Osteocyte (in vitro differentiated cells): ENCODE measurements at regions not wholly inside any gene's neighbourhood (a gene's known extent, or its start where the extent isn't known, plus 50 kb on each side); places are given as distances from the start of the nearest gene placed in this dataset.
A peak's percentile ranks its signal among the peaks of the same experiment; 100 is the strongest.

ENCODE experiments used
- DNase-seq: peaks from one replicate; pipeline ENCODE4 v3.0.0; 2021; ENCODE audit warnings: mixed read lengths; ENCODE audit not compliant: unreplicated experiment; ENCODE audit errors: extremely low spot score
- H3K27ac Mint-ChIP-seq: one replicate; pipeline ENCODE4 v1.8.0; 2021; ENCODE audit warnings: mild to moderate bottlenecking, mixed read lengths; ENCODE audit not compliant: unreplicated experiment
- H3K27me3 Mint-ChIP-seq: one replicate; pipeline ENCODE4 v1.8.0; 2021; ENCODE audit warnings: mixed read lengths; ENCODE audit not compliant: unreplicated experiment
- H3K36me3 Mint-ChIP-seq: one replicate; pipeline ENCODE4 v1.8.0; 2021; ENCODE audit warnings: mixed read lengths; ENCODE audit not compliant: unreplicated experiment
- H3K4me1 Mint-ChIP-seq: one replicate; pipeline ENCODE4 v1.8.0; 2021; ENCODE audit warnings: mixed read lengths; ENCODE audit not compliant: unreplicated experiment
- H3K4me3 Mint-ChIP-seq: one replicate; pipeline ENCODE4 v1.8.0; 2021; ENCODE audit warnings: mild to moderate bottlenecking, moderate library complexity, mixed read lengths; ENCODE audit not compliant: unreplicated experiment
- H3K9me3 Mint-ChIP-seq: one replicate; pipeline ENCODE4 v1.8.0; 2021; ENCODE audit warnings: mixed read lengths; ENCODE audit not compliant: unreplicated experiment
- TF ChIP-seq, protein P1 (sequence below): fragments of 200-600 bp; sonication (generic); IDR thresholded peaks from 2 replicates; pipeline ENCODE4 v1.5.0; 2021; ENCODE audit warnings: antibody characterized with exemption, mild to moderate bottlenecking, moderate library complexity

DNA sequence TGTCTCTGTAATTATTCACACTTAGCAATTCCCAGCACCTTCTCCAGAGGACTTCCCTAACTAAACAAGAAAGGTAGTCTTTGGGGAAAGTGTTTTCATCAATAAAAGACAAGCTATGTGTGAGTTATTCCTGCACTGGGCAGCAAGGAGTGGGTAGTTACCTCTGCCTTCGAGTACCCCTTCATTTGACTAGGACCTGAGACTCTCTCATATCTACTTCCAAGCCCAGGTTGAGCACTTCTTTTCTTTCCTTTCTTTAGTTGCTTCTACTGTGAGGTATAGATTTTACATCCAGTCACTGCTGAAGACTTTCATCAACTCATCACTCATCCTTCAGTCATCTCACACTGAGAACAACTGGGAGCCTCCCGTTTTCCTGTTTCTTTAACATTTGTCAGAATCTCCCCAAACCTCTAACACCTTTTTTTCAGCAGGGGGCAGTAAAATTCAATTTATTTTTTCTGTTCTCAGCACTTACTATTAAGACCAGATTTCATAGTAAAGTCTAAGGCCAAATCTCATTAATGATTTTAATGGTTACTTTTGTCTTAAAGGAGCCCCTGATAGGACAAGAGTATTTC, 80.1 kb upstream of the PRSS1 start:
- peaks cover 13% of the 10 kb centered on the region for H3K27me3 Mint-ChIP-seq
- no peak for DNase-seq
- TF ChIP-seq, protein P1, sequence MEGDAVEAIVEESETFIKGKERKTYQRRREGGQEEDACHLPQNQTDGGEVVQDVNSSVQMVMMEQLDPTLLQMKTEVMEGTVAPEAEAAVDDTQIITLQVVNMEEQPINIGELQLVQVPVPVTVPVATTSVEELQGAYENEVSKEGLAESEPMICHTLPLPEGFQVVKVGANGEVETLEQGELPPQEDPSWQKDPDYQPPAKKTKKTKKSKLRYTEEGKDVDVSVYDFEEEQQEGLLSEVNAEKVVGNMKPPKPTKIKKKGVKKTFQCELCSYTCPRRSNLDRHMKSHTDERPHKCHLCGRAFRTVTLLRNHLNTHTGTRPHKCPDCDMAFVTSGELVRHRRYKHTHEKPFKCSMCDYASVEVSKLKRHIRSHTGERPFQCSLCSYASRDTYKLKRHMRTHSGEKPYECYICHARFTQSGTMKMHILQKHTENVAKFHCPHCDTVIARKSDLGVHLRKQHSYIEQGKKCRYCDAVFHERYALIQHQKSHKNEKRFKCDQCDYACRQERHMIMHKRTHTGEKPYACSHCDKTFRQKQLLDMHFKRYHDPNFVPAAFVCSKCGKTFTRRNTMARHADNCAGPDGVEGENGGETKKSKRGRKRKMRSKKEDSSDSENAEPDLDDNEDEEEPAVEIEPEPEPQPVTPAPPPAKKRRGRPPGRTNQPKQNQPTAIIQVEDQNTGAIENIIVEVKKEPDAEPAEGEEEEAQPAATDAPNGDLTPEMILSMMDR, result peak; percentile 26
- no peak overlapping the region for H3K4me3 Mint-ChIP-seq
- H3K4me1 Mint-ChIP-seq, result no peaks in the 10 kb centered on the region
- H3K9me3 Mint-ChIP-seq, result no peaks in the 10 kb centered on the region
- H3K36me3 Mint-ChIP-seq, result no peaks in the 10 kb centered on the region
- no peak overlapping the region for H3K27ac Mint-ChIP-seq

DNA sequence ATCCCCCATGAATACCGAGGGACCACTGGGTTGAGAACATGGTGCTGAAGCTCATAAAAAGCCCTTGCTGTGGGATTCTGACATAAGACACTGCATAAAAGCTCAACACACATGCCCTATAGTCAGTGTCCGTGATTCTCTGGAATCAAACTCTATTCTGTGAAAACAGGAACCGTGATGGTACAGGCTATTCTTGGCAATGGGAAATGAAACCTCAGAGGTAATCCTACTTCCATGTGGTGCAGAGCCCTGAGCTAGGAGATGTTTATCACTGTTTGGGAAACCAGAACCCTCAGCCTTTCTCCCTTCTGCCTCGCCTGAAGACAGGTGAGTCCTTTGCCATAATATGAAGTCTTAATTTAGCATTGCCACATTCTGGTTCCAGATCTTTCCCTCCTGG, 80.8 kb upstream of the PRSS1 start:
- Mint-ChIP-seq H3K9me3 (no peaks in the 10 kb centered on the region), H3K36me3 (no peaks in the 10 kb centered on the region), H3K4me3 (no peak overlapping the region), H3K27ac (no peak overlapping the region), H3K27me3 (peaks cover 13% of the 10 kb centered on the region), H3K4me1 (no peaks in the 10 kb centered on the region)
- no peak for DNase-seq
- TF ChIP-seq, protein P1, result no peak

DNA sequence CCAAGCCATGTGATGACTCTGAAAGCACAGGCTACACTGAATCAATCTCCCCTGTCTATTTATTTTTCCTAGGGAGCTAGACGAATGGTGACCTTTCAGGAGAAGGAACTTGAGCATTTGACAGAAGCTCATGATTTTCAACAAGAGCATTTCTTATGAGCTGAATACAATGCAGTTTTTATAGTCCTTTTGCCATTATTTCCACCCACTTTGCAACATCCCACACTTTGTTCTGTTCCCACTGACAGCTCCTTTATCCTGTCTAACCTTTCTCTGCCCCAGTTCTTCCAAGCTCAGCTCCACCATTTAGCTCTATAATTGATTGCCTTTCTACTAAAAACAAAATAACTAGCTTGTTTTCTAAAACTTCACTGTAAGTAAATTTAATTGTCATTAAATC, 91.9 kb upstream of the PRSS1 start:
- TF ChIP-seq, protein P1, result no peak
- Mint-ChIP-seq H3K27ac (no peak overlapping the region), H3K4me1 (no peaks in the 10 kb centered on the region), H3K9me3 (no peaks in the 10 kb centered on the region), H3K27me3 (peaks cover 19% of the 10 kb centered on the region), H3K4me3 (no peak overlapping the region), H3K36me3 (no peaks in the 10 kb centered on the region)
- no peak for DNase-seq

DNA sequence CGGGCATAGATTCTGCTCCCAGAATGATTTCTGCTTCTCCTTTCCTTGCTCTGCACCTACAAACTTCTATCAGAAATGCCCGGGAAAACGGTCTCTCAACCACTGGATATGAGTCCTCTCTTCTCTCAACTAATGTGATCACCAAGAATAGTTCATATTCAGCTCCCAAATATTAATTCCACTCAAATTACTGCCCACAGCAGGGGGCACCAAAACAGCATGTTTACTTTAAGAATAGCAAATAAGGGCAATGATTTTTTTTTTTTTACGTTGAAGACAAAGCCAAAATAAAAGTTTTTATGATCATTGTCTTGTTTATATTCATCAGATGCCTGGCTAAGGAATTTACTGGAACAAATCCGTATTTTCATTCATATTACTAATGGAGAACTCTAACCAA, 94.9 kb upstream of the PRSS1 start:
- no peak overlapping the region for H3K27ac Mint-ChIP-seq
- H3K9me3 Mint-ChIP-seq, result no peaks in the 10 kb centered on the region
- TF ChIP-seq, protein P1, result no peak
- no peaks in the 10 kb centered on the region for H3K36me3 Mint-ChIP-seq
- no peaks in the 10 kb centered on the region for H3K4me1 Mint-ChIP-seq
- H3K27me3 Mint-ChIP-seq, result peaks cover 29% of the 10 kb centered on the region
- DNase-seq, result no peak
- H3K4me3 Mint-ChIP-seq, result no peak overlapping the region

DNA sequence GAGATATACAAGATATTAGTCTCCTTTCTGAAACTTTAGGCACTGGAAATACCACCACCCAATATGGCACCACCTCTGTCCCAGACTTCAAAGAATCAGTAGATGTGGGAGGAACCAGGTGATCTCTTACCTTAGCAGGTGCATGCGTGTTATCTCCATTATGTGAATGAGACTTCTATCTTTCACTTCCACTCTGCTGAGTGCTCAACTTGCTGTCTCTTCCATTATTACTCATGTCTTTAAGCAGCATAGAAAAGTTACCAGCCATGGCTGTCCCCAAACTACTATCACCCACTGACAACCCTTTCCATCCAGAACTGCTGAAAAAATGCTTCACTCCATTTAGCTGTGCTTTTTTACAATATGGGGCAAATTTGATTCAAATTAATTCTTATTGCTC, 101.5 kb upstream of the PRSS1 start:
- peaks cover 54% of the 10 kb centered on the region for H3K27me3 Mint-ChIP-seq
- H3K36me3 Mint-ChIP-seq, result no peaks in the 10 kb centered on the region
- no peaks in the 10 kb centered on the region for H3K4me1 Mint-ChIP-seq
- no peaks in the 10 kb centered on the region for H3K9me3 Mint-ChIP-seq
- DNase-seq, result no peak
- TF ChIP-seq, protein P1, result no peak
- no peak overlapping the region for H3K4me3 Mint-ChIP-seq
- no peak overlapping the region for H3K27ac Mint-ChIP-seq
